NCI-H82 treated with DMSO at 0.1 percent for 48 hours (cell line): ENCODE measurements at regions not wholly inside any gene's neighbourhood (a gene's known extent, or its start where the extent isn't known, plus 50 kb on each side); places are given as distances from the start of the nearest gene placed in this dataset.
"Not testable (repeated sequence)": the region's sequence is repeated elsewhere in the genome, so short reads cannot be mapped to it uniquely, and the experiment has no call there.

Experiments
- DNase-seq: peaks from one replicate; lab custom pipeline; 2025; ENCODE audit not compliant: unreplicated experiment; lab: John Stamatoyannopoulos, UW

DNA sequence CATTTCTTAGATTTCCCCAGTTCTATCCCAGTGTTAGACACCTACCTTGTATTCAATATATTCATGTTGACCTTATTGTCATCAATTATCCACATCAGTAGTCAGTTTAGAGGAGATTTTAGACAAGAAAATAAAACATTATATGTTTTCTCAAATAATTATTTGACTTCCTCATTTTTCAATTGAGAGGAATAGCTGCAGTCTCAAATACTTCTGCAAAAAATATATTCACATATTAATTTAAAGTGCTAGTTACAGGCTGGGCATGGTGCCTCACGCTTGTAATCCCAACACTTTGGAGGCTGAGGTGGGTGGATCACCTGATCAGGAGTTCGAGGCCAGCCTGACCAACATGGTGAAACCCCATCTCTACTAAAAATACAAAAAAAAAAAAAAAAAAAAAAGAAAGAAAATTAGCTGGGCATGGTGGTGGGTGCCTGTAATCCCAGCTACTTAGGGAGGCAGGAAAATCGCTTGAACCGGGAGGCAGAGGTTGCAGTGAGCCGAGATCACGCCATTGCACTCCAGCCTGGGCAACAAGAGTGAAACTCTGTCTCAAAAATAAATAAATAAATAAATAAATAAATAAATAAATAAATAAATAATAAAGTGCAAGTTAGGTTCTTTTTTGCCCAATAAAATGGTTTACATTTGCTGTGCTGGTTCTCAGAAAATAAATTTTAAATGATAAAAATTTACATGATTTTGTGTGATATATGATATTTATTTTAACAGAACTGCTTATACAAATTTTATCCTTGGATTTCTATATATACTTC is 565.3 kb upstream of the GOLIM4 start:
- not testable (repeated sequence) for DNase-seq

DNA sequence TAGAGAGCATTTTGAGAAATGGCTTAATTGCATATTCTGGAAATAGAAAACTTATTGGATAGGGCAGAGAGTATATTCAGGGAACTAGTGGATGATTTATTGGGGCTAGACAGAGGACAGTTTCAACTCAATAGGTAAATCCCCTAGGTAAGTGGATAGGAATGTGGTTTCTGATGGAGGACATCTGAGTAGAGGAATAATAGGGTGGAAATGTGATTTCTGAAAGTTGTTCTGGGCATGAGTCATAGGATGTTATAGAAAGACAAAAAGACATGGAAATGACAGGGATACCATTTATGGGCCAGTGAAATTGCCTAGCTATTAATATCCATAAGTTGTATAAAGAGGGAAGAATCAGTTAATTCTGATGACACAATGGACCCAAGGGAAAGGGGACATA is 563.3 kb upstream of the GOLIM4 start:
- no peak for DNase-seq

DNA sequence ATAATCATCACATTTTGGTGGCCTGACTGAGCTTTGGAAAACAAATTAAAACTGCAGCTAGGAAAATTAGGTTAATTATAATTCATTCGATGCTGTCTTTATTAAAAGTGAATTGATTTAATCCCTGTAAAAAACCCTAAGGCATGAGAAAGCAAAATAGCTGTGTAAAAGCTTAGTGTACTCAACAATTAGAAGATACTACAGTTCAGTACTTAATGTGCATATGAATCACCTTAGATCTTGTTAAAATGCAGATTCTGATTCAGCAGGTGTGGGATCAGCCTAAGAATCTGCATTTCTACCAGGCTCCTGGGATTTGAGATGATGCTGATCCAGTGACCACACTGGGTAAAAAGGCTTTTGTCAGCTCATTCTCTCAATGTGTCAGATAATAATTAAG is 559.9 kb upstream of the GOLIM4 start:
- no peak for DNase-seq

DNA sequence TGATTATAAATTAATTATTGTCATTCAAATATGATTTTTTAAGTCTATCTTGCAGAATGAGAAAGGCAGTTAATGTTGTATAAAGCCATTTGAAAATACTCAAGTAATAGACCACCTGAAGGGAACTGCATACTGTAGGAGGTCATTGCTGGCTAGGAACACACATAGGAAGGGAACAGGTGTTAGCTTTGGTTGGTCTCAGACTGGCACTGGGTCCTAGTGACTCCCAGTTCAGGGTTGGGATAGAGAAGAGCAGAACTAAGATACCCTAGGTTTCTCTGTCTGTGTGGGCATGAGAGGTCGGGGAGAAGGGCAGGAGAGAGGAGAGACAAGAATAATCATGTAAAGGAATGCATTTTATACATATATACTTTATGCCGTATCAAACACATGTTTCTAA is 559.0 kb upstream of the GOLIM4 start:
- no peak for DNase-seq

DNA sequence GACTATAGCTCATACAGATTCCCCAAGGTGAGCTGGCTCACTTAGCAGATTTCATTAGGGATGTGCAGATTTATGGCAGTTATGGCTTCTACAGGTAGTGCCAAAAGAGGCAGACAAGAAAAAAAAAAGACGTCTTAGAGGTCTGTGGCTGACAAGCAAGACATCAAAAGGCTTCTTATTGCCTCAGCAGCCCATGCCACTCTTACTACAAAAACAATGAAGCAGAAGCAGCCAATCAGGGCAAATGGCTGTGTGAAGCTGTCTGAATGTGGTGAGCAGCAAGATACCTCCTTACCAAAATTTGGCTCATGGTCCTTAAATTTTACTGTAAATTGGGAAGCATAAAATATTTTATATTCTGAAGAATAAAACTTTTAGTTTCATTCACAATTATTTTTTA is 557.5 kb upstream of the GOLIM4 start:
- DNase-seq = no peak

DNA sequence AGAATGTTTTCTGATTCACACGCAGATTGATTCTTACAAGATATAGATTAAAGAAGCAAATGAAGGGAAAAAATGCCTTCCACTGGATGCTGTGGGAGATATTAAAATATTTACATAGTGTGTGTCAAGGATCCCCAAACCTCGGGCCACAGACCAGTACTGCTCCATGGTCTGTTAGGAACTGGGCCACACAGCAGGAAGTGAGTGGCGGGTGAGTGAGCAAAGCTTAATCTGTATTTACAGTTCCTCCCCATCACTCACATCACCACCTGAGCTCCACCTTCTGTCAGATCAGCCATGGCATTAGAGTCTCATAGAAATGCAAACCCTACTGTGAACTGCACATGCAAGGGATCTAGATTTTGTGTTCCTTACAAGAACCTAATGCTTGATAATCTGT is 552.6 kb upstream of the GOLIM4 start:
- DNase-seq = peak; percentile 6

DNA sequence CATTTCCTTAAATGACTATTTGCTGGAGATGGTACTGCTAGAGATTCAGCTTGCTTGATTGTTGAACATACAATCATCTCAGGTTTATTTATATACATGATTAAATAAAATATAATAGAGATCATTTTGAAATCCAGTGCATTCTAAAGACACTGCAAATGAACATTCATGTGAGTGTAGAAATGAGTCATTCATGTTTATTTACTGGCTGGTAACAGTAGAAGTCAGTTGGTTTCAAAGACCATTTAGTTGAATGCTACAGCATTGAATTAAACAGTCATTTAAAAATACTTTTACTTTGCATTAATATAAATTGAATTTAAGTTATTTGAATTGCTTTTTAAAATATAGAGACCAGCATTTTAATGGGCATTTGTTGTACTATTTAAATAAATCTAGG is 551.9 kb upstream of the GOLIM4 start:
- DNase-seq = no peak

DNA sequence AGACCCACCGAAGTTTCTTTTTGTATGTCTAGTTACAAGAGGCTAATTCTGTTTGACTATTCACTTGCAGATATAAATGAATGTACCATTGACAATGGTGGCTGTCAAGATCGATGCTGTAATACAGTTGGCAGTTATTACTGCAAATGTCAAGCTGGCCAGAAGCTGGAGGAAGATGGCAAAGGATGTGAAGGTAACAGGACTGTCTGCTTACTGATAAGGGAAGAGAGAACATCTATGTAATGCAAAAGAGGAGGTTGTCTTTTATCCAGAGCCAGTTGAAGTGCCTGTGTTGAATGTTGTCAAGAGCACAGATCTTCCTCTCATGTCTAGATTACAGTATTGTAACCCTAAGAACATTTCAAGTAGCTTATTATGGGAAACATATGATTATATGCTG is 549.5 kb upstream of the GOLIM4 start:
- DNase-seq = no peak

DNA sequence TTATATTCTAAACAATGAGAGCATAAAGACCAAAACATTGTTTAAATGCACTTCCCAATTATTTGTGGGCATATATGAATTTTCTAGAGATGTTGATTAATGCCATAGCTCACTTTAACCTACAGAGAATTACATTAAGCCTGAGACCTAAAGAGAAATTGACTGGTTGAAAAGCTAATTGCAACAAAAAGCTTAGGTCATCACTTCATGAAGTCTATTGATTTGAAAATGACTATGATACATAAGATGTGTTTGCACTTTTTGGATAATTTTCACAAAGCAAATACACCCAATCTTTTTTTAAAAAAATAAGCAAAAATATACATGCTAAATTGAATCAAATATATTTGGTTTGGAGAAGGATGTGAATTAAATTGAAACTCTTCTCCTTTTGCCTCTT is 532.8 kb upstream of the GOLIM4 start:
- DNase-seq = no peak

DNA sequence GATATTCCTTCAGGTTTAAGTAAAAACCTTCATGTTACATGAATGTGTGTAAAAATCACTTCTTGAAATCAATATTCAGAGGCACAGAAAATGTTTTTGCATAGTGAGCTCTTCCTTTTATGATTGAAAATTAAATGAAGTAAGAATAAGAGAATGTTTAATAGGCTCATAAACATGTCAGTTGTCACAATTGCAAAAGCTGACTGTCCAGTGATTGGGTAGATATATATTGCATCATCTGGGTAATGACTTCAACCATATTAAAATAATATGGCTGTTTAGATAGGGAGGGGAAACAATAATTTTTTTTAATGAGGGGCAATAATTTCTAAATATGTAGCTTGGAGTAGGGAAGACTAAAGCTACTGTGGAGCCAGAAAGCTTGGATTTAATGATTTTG is 529.8 kb upstream of the GOLIM4 start:
- no peak for DNase-seq

DNA sequence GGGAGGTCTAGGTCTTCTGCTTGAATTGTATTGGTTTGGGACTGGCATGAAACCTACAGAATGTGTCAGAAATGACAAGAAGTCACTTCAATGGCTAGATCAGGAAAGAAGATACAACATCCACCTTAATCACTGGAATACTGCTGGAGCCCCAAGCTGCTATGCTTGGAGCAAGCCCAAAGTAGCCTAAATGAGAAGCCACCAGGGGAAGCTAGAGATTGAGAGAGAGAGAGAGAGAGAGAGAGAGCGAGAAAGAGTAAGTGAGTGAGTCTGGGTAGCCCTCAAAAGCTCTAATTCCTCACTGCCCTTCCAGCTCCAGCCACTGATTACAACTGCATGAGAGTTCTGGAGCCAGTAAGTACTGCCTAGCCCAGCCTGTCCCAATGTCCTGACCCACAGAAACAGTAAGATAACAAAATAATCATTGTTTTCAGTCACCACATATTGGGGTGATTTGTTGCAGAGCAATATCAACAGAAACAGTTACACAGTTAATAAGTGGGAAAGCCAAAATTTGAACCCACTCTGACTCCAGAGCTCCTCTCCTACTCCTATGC is 529.2 kb upstream of the GOLIM4 start:
- DNase-seq = no peak

DNA sequence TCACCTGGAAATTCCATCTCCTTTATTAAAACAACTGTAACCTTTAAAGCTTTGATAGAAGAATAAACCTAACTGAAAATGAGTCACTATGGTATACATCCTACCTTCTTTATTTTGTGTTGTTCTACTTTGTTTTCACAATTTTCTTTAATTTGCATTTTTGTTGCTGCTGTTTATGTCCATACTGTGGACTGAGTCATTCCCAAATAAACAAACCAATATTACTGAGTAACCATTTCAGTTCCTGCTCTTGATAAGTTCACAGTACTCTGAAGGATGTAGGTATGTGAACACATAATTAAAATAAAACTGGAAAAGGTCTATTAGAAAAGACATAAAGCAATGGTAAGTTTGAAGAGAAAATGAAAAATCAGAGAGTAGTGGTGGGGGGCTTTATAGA is 528.5 kb upstream of the GOLIM4 start:
- DNase-seq = no peak

DNA sequence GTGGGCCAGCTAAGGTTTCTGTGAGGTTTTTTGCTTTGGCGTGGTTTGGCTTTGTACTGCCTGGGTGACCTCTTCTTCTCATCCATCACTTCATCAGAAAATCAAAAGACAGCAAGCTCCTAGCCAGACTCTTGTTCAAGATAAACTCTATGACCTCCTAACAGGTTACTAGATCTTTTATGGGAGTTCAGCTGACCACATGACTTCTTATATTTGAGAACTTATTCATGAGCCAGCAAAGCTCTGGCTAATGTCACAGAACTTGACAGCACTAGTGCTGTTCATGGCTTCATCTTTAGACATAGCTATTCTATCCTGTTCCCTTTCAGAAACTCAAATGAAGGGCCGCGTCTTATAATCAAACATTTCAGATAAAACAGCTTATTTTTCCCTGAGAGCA is 527.1 kb upstream of the GOLIM4 start:
- no peak for DNase-seq

DNA sequence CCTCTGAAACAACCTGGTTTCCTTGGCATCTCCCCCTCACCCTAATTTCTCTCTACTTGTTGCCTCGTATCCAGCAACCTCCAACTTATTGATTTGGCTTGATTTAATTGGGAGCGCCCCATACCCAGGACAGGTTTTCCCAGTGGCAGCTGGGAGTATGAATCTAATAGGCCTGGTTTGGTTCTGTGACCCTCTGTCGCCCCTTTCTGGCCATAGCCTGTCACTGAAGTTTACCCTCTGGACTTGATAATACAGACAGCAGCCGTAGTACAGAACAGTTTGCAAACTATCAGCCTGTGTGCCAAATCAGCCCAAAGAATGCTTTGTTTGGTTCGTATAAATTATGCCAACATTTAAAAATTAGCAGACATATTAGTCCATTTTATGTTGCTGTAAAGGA is 525.1 kb upstream of the GOLIM4 start:
- peak; percentile 30 for DNase-seq

DNA sequence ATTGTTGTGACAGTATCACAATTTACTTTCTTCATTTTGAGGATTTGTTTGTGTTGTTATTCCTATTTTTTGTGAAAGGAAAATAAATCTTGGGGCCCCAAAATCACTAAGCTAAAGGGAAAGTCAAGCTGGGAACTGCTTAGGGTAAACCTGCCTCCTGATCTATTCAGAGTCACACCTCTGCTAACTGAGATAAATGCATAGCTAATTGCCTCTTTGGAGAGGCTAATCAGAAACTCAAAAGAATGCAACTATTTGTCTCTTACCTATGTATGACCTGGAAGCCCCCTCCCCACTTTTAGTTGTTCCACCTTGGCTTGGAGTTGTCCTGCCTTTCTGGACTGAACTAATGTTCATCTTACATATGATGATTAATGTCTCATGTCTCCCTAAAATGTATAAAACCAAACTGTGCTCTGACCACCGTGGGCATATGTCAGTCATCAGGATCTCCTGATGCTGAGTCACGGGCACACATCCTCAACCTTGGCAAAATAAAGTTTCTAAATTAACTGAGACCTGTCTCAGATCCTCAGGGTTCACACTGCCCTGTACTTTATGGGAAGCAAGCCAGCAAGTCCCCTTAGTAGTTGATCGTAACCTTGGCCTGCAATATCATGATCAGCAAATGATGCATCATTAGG is 523.2 kb upstream of the GOLIM4 start:
- no peak for DNase-seq

DNA sequence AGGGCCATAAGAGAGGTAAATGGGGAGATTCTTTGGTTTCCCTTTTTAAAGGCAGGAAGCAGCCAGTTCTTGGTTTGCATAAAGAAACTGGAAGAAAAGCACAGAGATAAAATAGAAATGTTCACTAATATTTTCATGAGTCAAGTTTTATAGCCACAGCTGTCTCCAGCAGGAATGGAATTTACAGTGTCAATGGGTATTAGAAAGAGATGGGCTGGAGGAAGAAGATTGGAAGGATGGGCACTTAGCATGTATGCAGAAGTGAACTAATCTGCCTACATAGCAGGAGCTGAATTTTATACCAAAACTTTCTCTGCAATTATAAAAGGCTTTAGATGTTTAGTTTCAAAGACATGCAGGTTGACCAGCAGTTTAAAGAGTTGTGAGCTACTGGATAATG is 521.9 kb upstream of the GOLIM4 start:
- DNase-seq = no peak

DNA sequence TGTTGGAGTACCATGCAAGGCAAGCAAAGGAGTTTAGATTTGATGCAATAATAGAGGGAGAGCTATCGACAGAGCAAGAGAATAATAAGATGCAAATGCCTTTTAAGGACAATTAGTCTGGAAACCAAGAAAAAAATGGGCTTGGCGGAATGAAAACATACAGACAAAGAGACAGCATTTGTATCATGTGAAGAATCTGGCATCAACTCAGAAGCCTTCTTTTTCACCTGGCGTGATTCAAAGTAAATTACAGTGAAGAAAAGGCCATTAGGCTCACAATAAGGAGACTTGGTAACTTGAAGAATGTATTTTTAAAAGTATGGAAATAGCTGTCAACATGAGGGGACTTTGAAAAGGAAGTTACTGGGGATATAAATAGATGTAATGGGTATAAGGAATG is 521.2 kb upstream of the GOLIM4 start:
- DNase-seq = no peak

DNA sequence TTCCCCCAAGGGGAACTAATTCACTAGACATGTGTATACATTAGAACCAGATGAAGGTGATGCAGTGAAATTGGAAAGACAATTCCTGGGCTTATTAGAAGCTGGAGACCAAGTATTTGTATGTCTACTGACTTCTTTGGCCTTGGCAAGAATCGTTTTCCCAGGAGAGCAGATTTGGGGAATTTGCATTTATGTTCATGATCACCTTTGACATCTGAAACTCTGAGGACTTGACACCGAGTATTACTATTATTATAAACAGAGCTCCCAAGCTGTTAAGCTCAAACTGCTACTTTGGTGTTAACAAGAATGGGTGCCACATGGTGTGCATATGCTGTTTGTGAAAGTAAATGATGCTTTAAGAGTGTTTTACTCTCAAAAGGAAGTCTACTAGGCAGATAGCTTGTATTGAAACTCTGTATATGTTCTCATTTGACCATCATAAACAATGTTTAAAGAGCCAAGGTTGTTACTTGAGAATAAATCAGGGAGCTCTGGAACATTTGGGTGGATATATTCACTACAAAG is 519.8 kb upstream of the GOLIM4 start:
- no peak for DNase-seq

DNA sequence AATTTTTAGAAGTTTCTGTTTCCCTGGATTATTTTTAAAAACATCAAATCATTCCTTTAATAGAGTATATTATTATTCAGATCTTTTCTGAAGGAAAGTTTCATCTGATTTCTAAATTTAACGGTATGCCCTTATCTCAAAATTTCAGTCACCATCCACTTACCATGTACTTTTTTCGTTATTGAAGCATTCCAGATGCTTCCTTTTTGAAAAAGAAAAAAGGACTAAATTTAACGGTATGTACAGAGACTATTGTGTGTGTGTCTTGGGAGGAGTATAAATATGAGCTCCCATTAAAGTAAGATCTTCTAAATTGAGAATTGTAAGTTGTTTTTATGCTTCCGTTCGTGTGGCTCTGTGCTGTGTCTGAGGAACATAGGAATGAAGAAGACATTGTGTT is 517.4 kb upstream of the GOLIM4 start:
- no peak for DNase-seq

DNA sequence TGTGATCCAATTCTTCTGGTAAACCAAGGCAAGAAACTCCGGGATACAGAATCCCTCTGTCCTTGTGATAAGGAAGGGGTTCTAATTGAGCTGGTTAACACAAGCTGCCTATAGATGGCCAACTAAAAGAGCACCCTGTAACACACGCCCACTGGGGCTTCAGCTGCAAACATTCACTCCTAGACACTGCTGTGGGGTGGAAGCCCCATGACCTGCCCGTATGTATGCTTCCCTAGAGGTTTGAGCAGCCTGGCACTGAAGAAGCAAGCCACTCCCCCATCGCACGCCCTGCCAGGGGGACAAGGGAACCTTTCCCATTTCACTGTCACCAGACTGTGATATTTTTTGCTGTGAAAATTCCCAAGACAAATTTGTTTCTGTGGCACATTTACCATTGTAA is 516.9 kb upstream of the GOLIM4 start:
- no peak for DNase-seq

DNA sequence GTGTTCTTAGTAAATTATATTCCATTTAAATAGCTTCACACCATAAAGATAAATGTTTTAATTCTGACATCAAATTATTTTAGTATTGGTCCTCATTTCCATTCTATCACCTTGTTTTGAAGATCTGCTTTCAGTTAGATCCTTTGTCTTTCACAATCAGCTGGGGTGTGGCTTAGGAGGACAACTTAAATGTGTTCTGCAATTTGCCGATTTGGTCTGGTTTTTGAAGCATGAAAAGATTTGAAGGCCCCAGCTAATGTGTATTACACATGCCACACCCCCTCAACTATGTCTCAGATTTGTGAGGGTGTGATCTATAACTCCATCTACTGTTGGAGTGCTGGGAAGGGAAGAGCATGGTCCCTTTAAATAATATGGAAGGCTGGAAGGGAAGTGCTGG is 516.1 kb upstream of the GOLIM4 start:
- DNase-seq = no peak

DNA sequence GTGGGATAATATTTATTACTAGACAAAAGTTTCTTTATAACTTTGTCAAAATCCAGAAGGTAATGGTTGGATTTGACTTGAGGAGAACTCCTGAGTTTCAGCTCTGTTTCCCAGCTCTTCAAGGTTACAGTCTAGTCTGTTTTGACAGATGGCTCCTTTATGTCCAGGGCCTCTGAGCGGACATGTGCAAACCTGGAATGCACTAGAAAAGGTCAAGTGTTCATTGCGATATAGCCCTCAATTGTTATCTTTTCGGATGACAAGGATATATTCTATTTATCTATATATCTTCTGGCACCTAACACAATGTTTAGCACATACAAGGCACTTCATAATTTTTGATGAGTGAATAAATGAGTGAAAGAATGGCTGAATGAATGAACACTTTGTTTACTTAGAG is 513.2 kb upstream of the GOLIM4 start:
- DNase-seq = no peak
